Loucy (cell line): ENCODE measurements at regions not wholly inside any gene's neighbourhood (a gene's known extent, or its start where the extent isn't known, plus 50 kb on each side); places are given as distances from the start of the nearest gene placed in this dataset.

Source experiments
- H2AFZ ChIP-seq: fragments of 200-600 bp; sonication (generic); 2 replicates; pipeline ENCODE4 v1.6.0; 2016; ENCODE audit warnings: antibody characterized with exemption, mild to moderate bottlenecking, low read length, moderate library complexity
- H3F3A ChIP-seq: fragments of 200-600 bp; 2 replicates; pipeline ENCODE4 v1.6.0; 2016; ENCODE audit warnings: antibody characterized with exemption, low read depth, mild to moderate bottlenecking
- H3K27me3 ChIP-seq: fragments of 200-600 bp; sonication (generic); 2 replicates; pipeline ENCODE4 v1.6.1; 2014; ENCODE audit warnings: low read length, mild to moderate bottlenecking; ENCODE audit not compliant: insufficient read depth, poor library complexity, severe bottlenecking
- H3K36me3 ChIP-seq: fragments of 200-600 bp; sonication (generic); 2 replicates; pipeline ENCODE4 v1.6.1; 2016; ENCODE audit warnings: low read length; ENCODE audit not compliant: insufficient read depth
- H3K4me1 ChIP-seq: fragments of 200-600 bp; sonication (generic); 2 replicates; pipeline ENCODE4 v1.5.1; 2014; ENCODE audit warnings: low read length, mild to moderate bottlenecking; ENCODE audit not compliant: insufficient read depth, poor library complexity, severe bottlenecking
- H3K4me2 ChIP-seq: fragments of 200-600 bp; sonication (generic); 2 replicates; pipeline ENCODE4 v1.6.0; 2014; ENCODE audit warnings: antibody characterized with exemption, low read length, low read depth, mild to moderate bottlenecking; ENCODE audit not compliant: poor library complexity, severe bottlenecking
- H3K4me3 ChIP-seq: fragments of 200-600 bp; sonication (generic); 2 replicates; pipeline ENCODE4 v1.5.1; 2014; ENCODE audit warnings: low read length, mild to moderate bottlenecking, mixed read lengths; ENCODE audit not compliant: poor library complexity, severe bottlenecking
- H3K79me2 ChIP-seq: fragments of 200-600 bp; sonication (generic); 2 replicates; pipeline ENCODE4 v1.6.1; 2014; ENCODE audit warnings: low read length; ENCODE audit not compliant: insufficient read depth
- H3K9ac ChIP-seq: fragments of 200-600 bp; sonication (generic); 2 replicates; pipeline ENCODE4 v1.6.0; 2014; ENCODE audit warnings: mild to moderate bottlenecking, low read depth, low read length, moderate library complexity; ENCODE audit not compliant: poor library complexity, severe bottlenecking
- H3K9me2 ChIP-seq: fragments of 200-600 bp; sonication (generic); replicated peaks from 2 replicates; pipeline ENCODE4 v1.6.1; 2016; ENCODE audit warnings: low read depth, low read length, mixed read lengths
- H3K9me3 ChIP-seq: fragments of 200-600 bp; sonication (generic); 2 replicates; pipeline ENCODE4 v1.6.1; 2014; ENCODE audit warnings: mild to moderate bottlenecking, antibody characterized with exemption, low read length, low read depth; ENCODE audit not compliant: insufficient read depth
- H4K20me1 ChIP-seq: fragments of 200-600 bp; sonication (generic); 2 replicates; pipeline ENCODE4 v1.6.0; 2014; ENCODE audit warnings: antibody characterized with exemption, low read length, mild to moderate bottlenecking; ENCODE audit not compliant: insufficient read depth, poor library complexity, severe bottlenecking
- CTCF ChIP-seq: fragments of 200-600 bp; sonication (generic); conservative IDR thresholded peaks from 2 replicates; pipeline ENCODE4 v1.5.1; 2014; ENCODE audit warnings: mild to moderate bottlenecking, antibody characterized with exemption, low read length
- EZH2phosphoT487 ChIP-seq: fragments of 200-600 bp; IDR thresholded peaks from 2 replicates; pipeline ENCODE4 v1.6.1; 2018; ENCODE audit warnings: antibody characterized with exemption, mild to moderate bottlenecking, moderate library complexity, borderline replicate concordance

- Histone ChIP-seq H3K9ac (no peak overlapping the region), H3K79me2 (no peaks in the 10 kb centered on the region), H3K36me3 (no peaks in the 10 kb centered on the region), H3K4me2 (no peak overlapping the region), H3K9me3 (no peaks in the 10 kb centered on the region; the same call in 1 of the 2 replicates), H3F3A (no peaks in the 10 kb centered on the region), H3K4me1 (no peaks in the 10 kb centered on the region), H3K27me3 (no peaks in the 10 kb centered on the region), H3K9me2 (no peaks in the 10 kb centered on the region), H2AFZ (no peak overlapping the region), H3K4me3 (no peak overlapping the region), H4K20me1 (no peaks in the 10 kb centered on the region)
- TF ChIP-seq CTCF (no peak), EZH2phosphoT487 (no peak)
Observed at GRCh38 chr16:87227296-87227951, 89.8 kb downstream of the C16orf95 start.

GRCh38 chr16:87228363-87228762, 88.8 kb downstream of the C16orf95 start:
- H3K27me3 ChIP-seq, result no peaks in the 10 kb centered on the region
- no peaks in the 10 kb centered on the region for H4K20me1 ChIP-seq
- no peaks in the 10 kb centered on the region; the same call in 1 of the 2 replicates for H3K9me3 ChIP-seq
- no peak overlapping the region for H3K4me3 ChIP-seq
- no peak overlapping the region for H3K9ac ChIP-seq
- no peaks in the 10 kb centered on the region for H3K36me3 ChIP-seq
- H3K79me2 ChIP-seq, result no peaks in the 10 kb centered on the region
- H3F3A ChIP-seq, result no peaks in the 10 kb centered on the region
- no peak overlapping the region for H3K4me2 ChIP-seq
- TF ChIP-seq CTCF, result no peak
- TF ChIP-seq EZH2phosphoT487, result no peak
- peaks cover 6% of the 10 kb centered on the region for H3K4me1 ChIP-seq
- H2AFZ ChIP-seq, result no peak overlapping the region
- H3K9me2 ChIP-seq, result no peaks in the 10 kb centered on the region

GRCh38 chr16:87229230-87230188, 87.7 kb downstream of the C16orf95 start:
- Histone ChIP-seq H3K9me2 (no peaks in the 10 kb centered on the region), H3F3A (no peaks in the 10 kb centered on the region)

More at GRCh38 chr16:87229230-87230188, 87.7 kb downstream of the C16orf95 start:
- no peak overlapping the region for H3K9ac ChIP-seq
- no peaks in the 10 kb centered on the region for H3K36me3 ChIP-seq
- H3K4me1 ChIP-seq, result peaks cover 17% of the 10 kb centered on the region
- no peaks in the 10 kb centered on the region; the same call in 1 of the 2 replicates for H3K9me3 ChIP-seq
- no peaks in the 10 kb centered on the region for H3K27me3 ChIP-seq
- no peak overlapping the region for H3K4me2 ChIP-seq
- TF ChIP-seq CTCF (no peak), EZH2phosphoT487 (no peak)
- no peaks in the 10 kb centered on the region for H3K79me2 ChIP-seq
- no peaks in the 10 kb centered on the region for H4K20me1 ChIP-seq
- H2AFZ ChIP-seq, result no peak overlapping the region
- H3K4me3 ChIP-seq, result no peak overlapping the region
